A204.1 (cell line): ENCODE measurements at regions not wholly inside any gene's neighbourhood (a gene's known extent, or its start where the extent isn't known, plus 50 kb on each side); places are given as distances from the start of the nearest gene placed in this dataset.
"Not testable (repeated sequence)": the region's sequence is repeated elsewhere in the genome, so short reads cannot be mapped to it uniquely, and the experiment has no call there.

ENCODE experiments used
- FAIRE-seq: peaks from 2 replicates; lab custom pipeline; 2012; peaks lifted over from hg19 to GRCh38; lab: Jason Lieb, UNC

GRCh38 chr6:4372866-4373265 is 237.5 kb upstream of the ECI2 start:
- no peak for FAIRE-seq

GRCh38 chr6:4371207-4371921 is 236.0 kb upstream of the ECI2 start:
- no peak for FAIRE-seq

GRCh38 chr6:4370066-4370465 is 234.7 kb upstream of the ECI2 start:
- FAIRE-seq, result no peak

DNA sequence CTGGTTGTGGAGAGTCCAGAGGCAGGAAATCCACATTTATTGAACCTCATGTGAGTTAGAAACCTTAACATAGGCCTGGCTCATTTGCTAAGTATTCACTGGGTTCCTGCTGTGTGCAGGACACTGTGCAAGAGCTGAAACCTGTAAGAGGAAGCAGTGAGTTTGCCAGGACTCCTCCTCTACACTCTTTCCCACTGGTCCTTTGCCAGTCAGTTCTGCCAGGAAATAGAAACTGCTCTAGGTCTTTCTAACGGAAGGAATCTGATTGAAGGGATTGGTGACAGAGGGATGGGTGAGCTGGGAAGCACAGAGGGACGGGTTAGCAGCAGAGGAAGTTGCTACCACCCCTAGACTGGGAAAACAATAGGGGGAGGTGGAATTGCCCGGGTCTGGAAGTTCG is 234.2 kb upstream of the ECI2 start:
- FAIRE-seq, result no peak

GRCh38 chr6:4368649-4369048 is 233.3 kb upstream of the ECI2 start:
- no peak for FAIRE-seq

DNA sequence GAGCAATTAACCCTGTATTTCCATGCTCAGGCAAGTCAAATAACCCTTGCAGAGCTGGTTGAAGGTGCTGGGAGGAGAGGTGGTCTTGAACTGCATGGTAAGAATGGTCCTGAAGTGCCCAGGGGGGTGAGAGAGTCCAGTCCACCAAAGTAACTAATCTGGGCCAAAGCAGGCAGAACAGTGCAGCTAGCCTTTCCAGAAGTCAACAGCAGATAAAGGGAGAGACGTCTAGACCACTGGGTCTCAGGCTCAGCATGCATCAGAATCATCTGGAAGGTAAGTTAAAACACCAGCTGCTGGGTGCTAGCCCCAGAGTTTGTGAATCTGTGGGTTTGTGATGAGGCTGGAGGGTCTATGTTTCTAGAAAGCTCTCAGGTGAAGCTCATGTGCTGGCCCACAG is 232.3 kb upstream of the ECI2 start:
- FAIRE-seq, result no peak

DNA sequence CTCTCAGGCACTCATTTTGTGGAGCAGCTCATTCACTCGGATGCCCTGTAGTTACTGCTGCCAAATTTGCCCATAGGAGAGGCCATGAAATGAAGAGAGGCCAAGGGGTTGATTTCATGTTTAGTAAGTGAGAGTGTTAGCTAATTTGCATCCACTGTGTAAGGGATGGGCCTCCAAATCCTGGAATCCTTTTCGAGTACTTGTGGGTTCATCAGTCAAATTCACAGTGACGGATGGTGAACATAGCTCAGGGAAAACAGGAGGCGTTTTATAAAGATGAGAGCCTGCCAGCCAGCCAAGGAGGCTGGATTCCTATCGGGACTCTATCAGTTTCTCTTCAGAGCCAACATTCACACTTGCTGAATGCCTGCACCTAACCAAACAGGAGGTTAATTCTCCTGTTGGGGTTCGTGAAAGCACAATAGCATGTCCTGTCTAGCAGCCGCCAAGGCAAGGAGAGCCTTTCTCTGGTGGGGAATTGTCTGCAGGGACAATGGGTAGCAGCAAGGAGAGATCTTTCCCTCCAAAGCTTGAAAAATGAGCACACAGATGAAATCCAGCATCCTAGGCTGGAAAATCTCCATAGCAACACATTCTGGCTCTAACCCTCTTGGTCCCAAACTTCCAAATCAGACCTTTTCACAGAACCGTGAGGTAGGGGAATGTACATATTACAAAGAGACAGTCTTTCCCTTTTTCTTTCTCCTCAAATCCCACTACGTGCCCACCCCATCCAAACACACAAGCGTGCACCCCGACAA is 231.4 kb upstream of the ECI2 start:
- no peak for FAIRE-seq

DNA sequence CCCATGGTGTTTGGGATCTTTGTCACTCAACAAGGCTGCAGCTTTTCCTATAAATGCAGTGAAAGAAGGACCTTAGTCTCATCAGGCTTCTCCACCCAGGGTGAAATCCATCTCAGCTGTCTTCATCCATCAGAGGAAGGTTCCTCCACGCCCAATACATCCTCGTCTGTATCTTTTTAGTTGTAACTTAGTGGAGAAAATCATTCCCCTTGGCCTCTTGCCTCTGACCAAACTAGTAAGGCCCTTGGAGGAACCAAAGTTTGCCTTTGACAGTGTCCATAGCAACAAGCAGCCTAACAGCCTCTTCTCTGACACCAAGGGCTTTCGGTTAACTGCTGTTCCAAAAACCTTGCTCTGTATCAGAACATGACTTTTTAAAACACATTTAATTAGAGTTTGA is 230.3 kb upstream of the ECI2 start:
- FAIRE-seq, result no peak

GRCh38 chr6:4364711-4365110 is 229.3 kb upstream of the ECI2 start:
- no peak for FAIRE-seq

DNA sequence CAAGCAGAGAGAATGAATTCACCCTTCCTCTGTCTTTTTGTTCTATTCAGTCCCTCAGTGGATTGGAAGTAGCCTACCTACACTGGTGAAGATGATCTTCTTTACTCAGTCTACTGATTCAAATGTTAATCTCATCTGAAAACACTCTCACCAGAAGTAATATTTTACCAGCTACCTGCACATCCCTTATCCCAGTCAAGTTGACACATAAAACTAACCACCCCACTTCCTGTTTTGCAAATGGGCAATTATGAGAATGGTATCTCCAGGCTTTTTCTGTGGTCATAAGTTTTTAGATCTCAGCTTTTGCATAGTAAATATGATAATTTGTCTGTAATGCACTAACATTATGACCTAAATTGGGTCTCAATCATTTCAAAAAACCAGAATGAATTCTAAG is 228.8 kb upstream of the ECI2 start:
- no peak for FAIRE-seq

GRCh38 chr6:4363656-4364055 is 228.3 kb upstream of the ECI2 start:
- no peak for FAIRE-seq

DNA sequence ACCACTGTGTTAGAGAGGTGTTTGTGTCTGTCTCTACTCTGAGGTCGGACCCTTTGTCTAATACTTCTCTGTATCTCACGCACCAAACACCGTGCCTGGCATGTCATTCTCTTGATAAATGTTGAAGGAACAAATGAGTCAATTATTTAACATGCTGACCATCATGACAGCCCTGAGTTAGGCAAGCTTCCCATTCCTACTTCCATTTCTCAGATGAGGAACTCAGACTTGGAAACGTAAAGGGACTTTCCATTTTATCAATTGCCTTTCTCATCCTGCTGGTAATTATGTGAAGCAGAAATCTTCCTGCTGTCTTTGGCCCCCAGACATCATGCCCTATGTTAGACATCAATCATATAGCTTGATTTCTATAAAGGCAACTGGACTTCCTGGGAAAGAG is 227.0 kb upstream of the ECI2 start:
- no peak for FAIRE-seq

GRCh38 chr6:4360920-4361319 is 225.5 kb upstream of the ECI2 start:
- no peak for FAIRE-seq

- FAIRE-seq, result no peak
Observed at GRCh38 chr6:4359108-4359730, 223.8 kb upstream of the ECI2 start.

GRCh38 chr6:4358414-4359107 is 223.2 kb upstream of the ECI2 start:
- FAIRE-seq, result peak; percentile 68

GRCh38 chr6:4357660-4358152 is 222.3 kb upstream of the ECI2 start:
- FAIRE-seq, result not testable (repeated sequence)

- FAIRE-seq, result no peak
Observed at GRCh38 chr6:4356899-4357659, 221.7 kb upstream of the ECI2 start.

GRCh38 chr6:4355241-4355640 is 219.9 kb upstream of the ECI2 start:
- FAIRE-seq, result no peak

DNA sequence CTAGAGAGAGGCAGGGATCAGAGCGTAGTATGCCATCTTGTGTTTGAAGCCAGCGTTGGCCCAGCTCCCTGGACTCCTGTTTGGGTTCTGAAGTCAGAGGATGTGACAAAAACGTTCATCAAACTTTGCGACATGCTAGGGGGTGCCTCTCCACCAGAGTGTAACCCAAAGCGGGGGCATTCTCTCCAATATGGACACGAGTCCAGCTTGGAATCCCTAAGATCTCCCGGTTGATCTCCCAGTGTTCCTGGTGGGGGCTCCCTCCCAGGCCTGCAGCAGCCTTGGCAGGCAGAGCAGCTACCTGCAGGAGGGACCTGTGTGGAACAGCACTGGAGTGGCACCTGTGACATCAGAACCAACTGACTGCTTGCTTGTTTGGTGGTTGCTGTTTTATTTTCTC is 218.8 kb upstream of the ECI2 start:
- no peak for FAIRE-seq

- FAIRE-seq, result no peak
Observed at GRCh38 chr6:4352731-4353130, 217.4 kb upstream of the ECI2 start.

DNA sequence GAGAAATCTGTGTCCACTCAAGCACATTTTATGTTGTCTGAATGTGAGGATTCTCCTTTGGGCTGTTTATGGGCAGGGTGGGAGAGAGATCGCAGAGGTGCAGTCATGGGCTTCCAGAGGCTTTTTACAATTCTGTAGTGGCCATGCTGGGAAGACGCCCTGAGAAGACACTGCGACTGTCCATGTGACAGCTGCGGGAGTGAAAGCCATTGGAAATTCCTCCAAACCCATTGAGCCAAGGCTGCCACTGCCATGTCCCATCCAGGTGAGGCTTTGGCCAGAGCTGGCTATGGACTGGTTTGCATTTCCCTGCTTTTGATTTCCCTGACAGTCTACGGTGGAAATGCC is 216.9 kb upstream of the ECI2 start:
- no peak for FAIRE-seq
